NCI-H345 treated with DMSO at 0.1 percent for 48 hours (cell line): ENCODE measurements at regions not wholly inside any gene's neighbourhood (a gene's known extent, or its start where the extent isn't known, plus 50 kb on each side); places are given as distances from the start of the nearest gene placed in this dataset.
"Not testable (repeated sequence)": the region's sequence is repeated elsewhere in the genome, so short reads cannot be mapped to it uniquely, and the experiment has no call there.

ENCODE experiments used
- DNase-seq: peaks from one replicate; lab custom pipeline; 2025; ENCODE audit not compliant: unreplicated experiment; lab: John Stamatoyannopoulos, UW

- DNase-seq = no peak
Observed at GRCh38 chr2:53058526-53058925, 709.1 kb upstream of the CHAC2 start.

DNA sequence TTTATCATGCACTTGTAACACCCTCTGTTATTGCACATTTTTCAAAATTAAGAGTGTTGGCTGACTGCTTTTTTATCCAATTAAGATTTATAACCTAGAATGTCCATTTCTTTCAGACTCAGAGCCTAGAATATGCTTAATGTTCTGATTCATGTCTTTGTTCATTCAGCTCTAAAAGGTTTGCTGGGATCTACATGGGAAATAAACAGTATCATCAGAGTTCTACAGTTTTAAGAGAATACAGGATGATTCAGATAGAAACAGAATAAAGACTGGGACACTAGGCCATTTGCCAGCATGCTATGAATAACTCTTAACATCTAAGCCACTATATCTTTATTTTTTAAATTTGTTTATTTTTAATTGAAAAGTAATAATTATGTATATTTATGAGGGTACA is 713.7 kb upstream of the CHAC2 start:
- DNase-seq = no peak

- no peak for DNase-seq
Observed at GRCh38 chr2:53051157-53051556, 716.4 kb upstream of the CHAC2 start.

DNA sequence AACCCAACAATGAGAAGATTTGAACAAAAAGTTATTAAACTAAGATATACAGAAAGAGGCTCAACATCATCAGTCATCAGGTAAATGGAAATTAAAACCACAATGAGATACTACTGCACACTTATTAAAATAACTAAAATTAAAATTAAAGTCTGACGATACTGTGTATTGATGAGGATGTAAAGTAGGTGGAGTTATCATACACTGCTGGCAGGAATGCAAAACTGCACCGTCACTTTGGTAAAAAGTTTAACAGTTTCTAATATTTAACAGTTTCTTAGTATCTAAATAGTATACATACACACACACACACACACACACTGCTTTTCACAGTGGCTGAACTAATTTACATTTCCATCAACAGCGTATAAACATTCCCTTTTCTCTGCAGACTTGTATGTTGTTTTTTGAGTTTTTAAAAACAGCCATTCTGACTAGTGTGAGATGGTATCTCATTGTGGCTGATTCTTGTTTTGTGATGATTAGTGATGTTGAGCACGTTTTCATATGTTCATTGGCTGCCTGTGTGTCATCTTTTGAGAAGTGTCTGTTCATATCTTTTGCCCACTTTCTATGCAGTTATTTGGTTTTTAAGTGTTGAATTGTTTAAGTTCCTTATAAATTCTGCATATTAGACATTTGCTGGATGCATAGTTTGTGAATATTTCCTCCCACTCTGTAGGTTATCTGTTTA is 726.9 kb upstream of the CHAC2 start:
- DNase-seq = no peak

DNA sequence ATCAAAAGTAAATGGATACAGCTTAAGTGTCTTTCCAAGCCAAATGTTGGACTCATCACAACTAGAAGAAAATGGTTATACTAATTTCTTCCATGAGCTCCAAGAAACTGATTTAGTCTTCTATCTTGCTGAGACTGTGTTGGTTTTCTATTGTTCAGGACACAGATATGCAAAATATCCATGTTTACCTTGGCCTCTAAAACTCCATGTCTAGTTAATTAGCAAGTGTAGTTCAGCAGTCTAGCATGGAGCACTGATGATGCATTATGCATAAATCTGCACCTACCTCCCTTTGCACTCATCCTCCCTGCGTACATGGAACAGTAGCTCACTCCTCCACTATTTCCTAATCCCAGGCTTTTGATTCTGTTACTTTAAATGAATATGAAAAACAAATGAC is 731.4 kb upstream of the CHAC2 start:
- no peak for DNase-seq

GRCh38 chr2:53035153-53035552 is 732.5 kb upstream of the CHAC2 start:
- no peak for DNase-seq

DNA sequence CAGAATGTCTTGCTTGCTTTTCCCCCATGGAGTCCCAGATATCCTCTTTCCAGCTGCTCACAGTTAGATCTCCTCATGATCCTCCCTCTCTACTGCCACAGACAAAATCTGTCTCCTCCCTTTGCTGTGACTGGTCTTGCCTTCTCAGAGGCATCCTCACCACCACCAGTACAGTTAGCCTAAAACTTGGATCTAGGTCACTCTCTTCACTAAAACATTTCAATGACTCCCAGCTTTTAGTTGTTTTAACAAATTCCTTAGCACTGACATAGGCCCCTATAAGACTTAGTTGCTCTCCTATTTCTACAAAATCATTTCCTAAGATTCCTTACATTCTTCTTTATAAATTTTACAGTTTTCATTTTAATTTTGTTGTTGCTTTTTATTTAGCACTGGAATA is 734.2 kb upstream of the CHAC2 start:
- DNase-seq = no peak

- DNase-seq = no peak
Observed at GRCh38 chr2:53028746-53029423, 738.7 kb upstream of the CHAC2 start.

GRCh38 chr2:53028225-53028624 is 739.4 kb upstream of the CHAC2 start:
- no peak for DNase-seq

DNA sequence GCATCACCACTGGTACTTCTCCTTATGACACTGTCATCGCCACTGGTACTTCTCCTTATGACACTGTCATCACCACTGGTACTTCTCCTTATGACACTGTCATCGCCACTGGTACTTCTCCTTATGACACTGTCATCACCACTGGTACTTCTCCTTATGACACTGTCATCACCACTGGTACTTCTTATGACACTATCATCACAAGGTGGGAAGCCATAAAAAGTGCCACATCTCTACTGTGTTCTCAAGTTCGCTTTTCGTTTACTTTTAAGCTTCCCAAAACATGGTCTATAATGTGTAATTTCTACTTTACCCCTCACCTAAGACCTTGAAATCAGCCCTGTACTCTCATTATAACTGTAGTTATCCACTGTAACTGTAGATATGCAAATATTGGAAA is 745.4 kb upstream of the CHAC2 start:
- DNase-seq = not testable (repeated sequence)

DNA sequence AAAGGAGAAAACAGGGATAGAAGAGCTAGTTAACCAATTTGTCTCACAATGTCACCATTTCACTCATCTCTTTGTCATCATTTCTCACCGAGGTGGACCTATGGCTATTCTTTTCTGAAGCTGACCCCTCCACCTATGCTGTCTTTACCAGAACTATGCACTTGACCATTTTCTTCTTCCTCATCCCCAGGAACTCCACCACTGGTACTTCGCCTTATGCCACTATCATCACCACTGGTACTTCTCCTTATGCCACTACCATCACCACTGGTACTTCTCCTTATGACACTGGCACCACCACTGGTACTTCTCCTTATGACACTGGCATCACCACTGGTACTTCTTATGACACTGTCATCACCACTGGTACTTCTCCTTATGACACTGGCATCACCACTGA is 745.8 kb upstream of the CHAC2 start:
- DNase-seq = no peak

DNA sequence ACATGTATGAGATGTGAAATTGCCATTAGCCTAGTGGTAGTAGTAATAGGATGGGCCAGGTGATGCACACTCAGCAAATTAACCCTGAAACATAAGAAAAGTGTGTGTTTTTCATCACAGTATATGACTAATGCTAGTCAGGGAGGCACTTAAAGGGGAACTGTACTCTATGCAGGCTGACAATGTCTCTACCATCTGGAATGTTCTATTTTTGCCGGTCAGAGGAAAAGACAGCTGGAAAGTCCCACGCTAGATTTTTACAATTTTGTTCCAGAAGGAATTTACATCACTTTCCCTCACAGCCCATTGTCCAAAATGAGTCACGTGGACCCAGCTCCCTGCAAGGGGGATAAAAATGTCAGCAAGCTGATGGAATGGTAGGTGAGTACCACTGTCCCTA is 746.3 kb upstream of the CHAC2 start:
- no peak for DNase-seq

DNA sequence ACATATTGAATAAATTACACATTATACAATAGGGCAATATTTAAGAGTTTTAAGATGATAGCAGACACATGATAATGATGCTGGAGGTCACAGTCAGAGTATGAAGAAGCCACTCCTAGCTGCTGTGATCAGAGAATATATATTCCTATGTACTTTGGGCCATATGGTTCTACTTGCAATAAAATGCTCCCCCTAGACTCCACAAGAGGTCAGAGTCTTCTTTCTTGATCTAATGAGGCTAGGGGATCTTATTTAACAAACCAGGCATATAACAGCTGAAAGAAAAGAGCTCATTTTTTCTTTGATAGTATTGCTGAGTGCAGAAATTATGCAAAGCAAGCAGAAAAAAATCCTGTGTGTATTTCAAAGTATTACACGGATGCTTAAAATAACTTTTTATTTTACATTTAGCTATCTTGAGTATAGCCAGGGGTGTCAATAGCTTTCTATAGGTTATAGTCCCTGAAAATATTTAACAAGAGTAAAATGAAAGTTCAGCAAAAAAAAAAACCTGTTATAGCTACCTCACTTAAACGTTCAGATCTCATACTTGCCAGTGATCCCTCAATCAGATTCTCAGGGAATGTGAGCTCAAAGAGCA is 748.7 kb upstream of the CHAC2 start:
- no peak for DNase-seq

DNA sequence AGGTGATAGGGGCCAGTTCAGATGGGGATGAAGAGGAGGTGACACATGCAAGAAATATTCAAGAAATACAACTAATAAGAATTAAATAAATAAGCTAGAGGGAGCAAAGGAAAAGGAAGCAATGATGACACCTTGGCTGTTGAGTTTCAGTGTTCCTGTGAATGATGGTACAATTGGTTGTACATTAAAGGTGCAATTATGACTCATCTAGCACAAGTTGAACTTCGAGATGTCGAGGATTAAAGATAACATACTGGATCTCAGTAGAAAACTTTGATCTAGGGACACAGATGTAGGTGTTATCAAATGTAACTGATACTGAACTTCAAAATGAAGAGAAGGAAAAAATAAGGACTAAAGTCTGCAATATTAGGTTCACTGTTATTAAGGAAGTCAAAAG is 760.6 kb upstream of the CHAC2 start:
- DNase-seq = no peak

DNA sequence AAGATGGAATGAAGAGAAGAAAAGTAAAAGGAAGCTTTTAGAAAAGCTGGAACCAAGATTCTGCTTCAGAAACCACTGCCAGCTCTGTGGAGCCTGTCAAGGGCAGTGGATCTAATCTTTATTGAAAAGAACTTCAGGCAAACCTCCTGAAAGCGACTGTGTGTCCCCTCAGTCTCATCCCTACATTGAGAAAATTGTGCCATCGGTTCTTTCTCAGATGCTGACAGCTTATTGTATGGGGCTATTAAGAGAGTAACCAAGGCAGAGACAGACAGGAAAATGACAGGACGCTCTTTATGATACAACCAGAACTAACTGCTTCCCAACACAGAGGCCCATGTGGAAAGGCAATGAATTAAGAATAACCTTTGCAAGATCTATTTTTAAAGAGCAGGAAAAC is 763.2 kb upstream of the CHAC2 start:
- DNase-seq = no peak

DNA sequence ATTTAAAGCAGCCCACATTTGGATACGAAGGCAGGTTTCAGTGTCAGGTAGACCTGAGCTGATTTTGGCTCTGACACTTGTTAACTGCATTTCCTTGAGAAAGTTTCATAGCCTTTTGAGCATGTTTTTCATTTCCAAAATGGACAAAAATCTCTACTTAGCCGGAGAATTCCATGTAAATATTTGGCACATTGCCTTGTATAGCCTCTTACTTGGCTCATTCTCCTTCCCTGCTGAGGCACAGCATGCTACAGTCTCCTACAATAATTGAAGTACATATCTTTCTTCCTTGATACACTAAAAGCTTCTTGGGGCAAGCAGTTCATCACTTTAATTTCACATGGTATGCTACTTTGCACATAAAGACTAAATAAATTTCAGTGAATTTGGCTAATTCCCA is 772.2 kb upstream of the CHAC2 start:
- no peak for DNase-seq

- no peak for DNase-seq
Observed at GRCh38 chr2:52976143-52976949, 791.3 kb upstream of the CHAC2 start.

- DNase-seq = no peak
Observed at GRCh38 chr2:52974127-52974526, 793.5 kb upstream of the CHAC2 start.

DNA sequence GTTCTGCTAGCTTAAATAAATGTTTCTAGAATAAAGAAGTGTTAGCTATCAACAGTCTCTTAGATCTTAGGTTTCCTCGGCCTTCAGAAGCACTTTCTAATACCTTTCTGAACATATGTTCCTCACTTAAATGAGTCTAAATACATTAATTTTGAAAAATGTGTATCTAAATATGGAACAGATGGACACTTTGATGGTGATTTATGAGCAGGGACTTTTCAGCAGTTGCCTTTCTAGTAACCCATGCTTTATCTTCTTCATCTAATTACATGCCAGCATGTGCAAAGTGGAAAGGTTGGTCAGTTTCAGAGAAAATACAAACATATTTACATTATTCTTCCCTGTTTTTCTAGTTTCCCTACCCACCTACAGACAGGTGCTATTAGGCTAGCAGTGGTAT is 797.0 kb upstream of the CHAC2 start:
- no peak for DNase-seq

- DNase-seq = no peak
Observed at GRCh38 chr2:52968043-52968442, 799.6 kb upstream of the CHAC2 start.

DNA sequence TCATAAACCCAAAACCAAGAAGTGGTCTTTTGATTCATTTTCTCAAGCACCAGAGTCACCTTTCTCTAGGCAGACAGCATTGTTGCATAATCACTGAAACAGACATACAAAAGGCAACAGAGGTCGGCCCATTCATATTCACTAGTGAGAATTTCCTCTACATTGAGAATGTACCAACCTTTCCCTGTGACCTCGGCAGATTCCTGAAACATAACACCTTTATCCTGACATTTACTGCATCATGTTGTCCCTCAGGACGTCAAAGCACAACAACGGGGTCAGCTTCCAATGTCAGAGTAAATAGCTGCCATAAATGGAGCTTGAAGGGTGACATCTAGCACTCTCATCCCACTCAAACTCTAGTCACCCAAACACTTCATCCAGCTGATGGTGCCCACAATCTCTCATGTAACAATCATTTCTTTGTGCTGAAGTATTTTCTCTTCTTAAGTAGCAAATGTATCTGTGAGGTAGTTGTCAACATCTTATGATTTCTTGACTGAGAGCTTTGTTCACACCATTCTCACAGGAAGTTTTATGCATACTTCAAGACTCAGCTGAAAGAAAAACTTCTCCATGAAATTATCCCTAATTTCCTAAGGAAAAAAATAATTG is 802.6 kb upstream of the CHAC2 start:
- DNase-seq = no peak
